GM12892 (cell line): ENCODE measurements at regions not wholly inside any gene's neighbourhood (a gene's known extent, or its start where the extent isn't known, plus 50 kb on each side); places are given as distances from the start of the nearest gene placed in this dataset.

Experiments
- DNase-seq: peaks from one replicate; pipeline ENCODE4 v3.0.0; 2011; ENCODE audit not compliant: insufficient read length
- FAIRE-seq: peaks from 2 replicates; lab custom pipeline; 2011; peaks lifted over from hg19 to GRCh38; lab: Jason Lieb, UNC
- POLR2A ChIP-seq: IDR thresholded peaks from 2 replicates; pipeline ENCODE4 v1.6.1; 2011; ENCODE audit warnings: low read depth, low read length, control low read depth
- POLR2AphosphoS5 ChIP-seq: IDR thresholded peaks from 2 replicates; pipeline ENCODE4 v1.6.1; 2011; ENCODE audit warnings: low read depth, low read length, control low read depth
- TAF1 ChIP-seq: IDR thresholded peaks from 2 replicates; pipeline ENCODE4 v1.6.1; 2011; ENCODE audit warnings: low read depth, mild to moderate bottlenecking, control low read depth, low read length, borderline replicate concordance

- FAIRE-seq (no peak), DNase-seq (no peak)
- no peak for TF ChIP-seq POLR2A
- TF ChIP-seq POLR2AphosphoS5: no peak
- no peak for TF ChIP-seq TAF1
Measured at GRCh38 chr14:29028973-29029582, 262.5 kb downstream of the FOXG1 start.

GRCh38 chr14:29030121-29030520 lies 263.5 kb downstream of the FOXG1 start:
- no peak for TF ChIP-seq POLR2A
- TF ChIP-seq POLR2AphosphoS5: no peak
- no peak for TF ChIP-seq TAF1
- no peak for DNase-seq
- no peak for FAIRE-seq

- TF ChIP-seq POLR2AphosphoS5 (no peak), POLR2A (no peak), TAF1 (no peak)
- no peak for FAIRE-seq
- DNase-seq: no peak
Measured at GRCh38 chr14:29030970-29031369, 264.4 kb downstream of the FOXG1 start.

DNA sequence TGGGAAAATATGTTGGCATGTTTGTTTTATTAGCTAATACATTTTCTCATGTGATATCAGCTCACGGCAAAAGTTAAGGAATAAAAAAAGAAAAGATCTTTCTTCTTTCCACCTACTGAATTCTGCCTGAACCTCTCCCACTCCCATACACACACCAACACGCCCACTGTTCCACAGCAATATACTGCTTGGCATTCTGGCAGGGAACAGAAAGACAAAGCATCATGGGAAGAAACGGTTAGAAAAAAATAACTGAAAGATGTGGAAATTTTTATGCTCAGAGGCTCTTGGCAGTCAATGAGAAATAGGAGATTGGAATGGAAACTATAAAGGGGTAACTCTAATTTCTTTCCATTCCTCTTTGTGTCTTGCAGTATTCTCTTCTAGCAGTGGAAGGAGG lies 268.5 kb downstream of the FOXG1 start:
- FAIRE-seq (no peak), DNase-seq (no peak)

GRCh38 chr14:29037411-29037810 lies 270.8 kb downstream of the FOXG1 start:
- DNase-seq (no peak), FAIRE-seq (no peak)
- no peak for TF ChIP-seq POLR2A
- TF ChIP-seq TAF1: no peak
- TF ChIP-seq POLR2AphosphoS5: no peak

More for the DNA sequence above, 268.5 kb downstream of the FOXG1 start:
- TF ChIP-seq POLR2AphosphoS5 (no peak), POLR2A (no peak), TAF1 (no peak)

DNA sequence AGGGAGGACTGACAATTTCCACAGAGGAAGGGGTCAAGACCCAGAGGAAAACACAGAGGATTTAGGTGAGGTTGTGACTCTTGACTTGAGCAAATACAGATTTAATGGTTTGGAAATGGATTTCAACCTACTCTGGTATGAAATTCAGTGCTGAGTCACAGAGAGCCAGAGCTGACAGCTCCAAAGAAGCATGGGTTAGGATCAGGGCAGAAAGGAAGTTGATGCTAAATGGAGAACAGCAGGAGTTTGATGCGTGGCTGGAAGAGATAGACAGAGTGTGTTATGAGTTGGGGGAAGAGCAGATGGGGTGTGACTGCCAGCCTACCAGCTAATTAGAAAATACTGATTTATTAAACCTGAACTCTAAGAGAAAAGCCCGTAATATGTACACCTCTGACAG lies 272.6 kb downstream of the FOXG1 start:
- DNase-seq (no peak), FAIRE-seq (no peak)
- TF ChIP-seq POLR2A: no peak
- TF ChIP-seq TAF1: no peak
- no peak for TF ChIP-seq POLR2AphosphoS5

- DNase-seq (no peak), FAIRE-seq (no peak)
- TF ChIP-seq TAF1: no peak
- no peak for TF ChIP-seq POLR2A
- no peak for TF ChIP-seq POLR2AphosphoS5
Measured at GRCh38 chr14:29042551-29042950, 276.0 kb downstream of the FOXG1 start.

GRCh38 chr14:29043737-29044136 lies 277.1 kb downstream of the FOXG1 start:
- DNase-seq (no peak), FAIRE-seq (no peak)
- TF ChIP-seq POLR2AphosphoS5: no peak
- no peak for TF ChIP-seq TAF1
- TF ChIP-seq POLR2A: no peak

DNA sequence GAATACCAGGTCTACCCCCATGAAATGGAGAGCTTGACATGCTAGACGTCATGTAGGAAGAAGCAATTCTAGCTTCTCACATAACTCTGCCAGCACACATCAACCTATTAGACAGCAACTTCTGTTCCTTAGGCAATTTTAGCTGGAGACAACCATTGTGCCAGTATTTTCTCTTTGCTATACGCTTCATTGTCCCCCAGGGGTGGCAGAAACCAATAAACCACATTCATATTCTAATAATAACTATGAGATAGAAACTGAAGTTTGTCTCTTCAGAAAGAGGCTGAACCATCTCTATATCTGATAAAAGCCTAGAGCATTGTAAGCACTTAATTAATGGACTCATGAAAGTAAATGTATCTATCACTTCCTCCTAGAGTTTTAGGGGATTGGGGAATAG lies 278.6 kb downstream of the FOXG1 start:
- no peak for DNase-seq
- FAIRE-seq: no peak
- TF ChIP-seq TAF1 (no peak), POLR2AphosphoS5 (no peak), POLR2A (no peak)

DNA sequence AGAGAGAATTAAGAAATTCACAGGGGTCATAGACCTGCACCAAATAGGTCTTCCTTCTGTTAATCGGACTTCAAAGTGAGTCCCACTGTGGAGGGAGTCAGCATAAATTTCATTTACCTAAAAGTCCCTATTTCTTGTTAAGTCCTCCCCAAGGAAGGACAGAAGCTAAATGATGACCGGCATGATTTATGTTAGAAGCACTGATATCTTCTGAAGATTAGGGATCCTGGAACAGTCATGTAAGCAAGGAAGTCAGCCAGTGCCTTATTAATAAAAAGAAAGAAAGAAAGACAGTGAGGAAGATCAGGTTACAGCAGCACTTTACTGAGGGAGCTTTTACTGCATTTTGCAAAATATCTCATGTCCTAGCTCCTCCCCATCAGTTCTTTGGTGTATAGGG lies 287.5 kb downstream of the FOXG1 start:
- no peak for TF ChIP-seq TAF1
- DNase-seq (no peak), FAIRE-seq (no peak)

DNA sequence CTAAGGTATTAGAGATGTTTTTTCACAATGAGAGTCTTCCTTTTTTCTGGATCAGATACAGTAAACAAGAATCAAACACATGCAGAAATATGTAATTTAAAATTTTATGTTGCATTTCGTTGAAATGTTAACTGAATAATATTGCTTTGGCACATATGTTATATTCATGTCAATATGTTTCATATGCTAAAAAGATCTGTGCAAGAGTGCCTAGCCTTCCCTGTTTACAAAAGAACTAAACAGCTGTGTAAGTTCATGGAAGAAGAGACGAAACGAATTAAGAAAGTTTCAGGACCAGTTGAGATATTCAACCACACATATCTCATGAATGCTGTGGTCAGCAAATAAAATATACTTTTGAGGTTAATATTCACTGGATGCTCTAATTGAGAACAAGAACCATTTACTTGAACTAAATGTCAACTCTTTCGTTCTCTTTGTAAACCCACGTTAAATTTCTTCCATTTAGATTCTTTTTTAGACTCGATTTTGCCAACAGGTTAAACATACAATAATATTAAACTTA lies 289.5 kb downstream of the FOXG1 start:
- FAIRE-seq (no peak), DNase-seq (no peak)
- TF ChIP-seq POLR2A (no peak), TAF1 (no peak), POLR2AphosphoS5 (no peak)

- FAIRE-seq: no peak
- TF ChIP-seq POLR2A (no peak), TAF1 (no peak), POLR2AphosphoS5 (no peak)
- DNase-seq: no peak
Measured at GRCh38 chr14:29061702-29062101, 295.1 kb downstream of the FOXG1 start.
